CD4-positive, alpha-beta T cell (primary cell): ENCODE measurements at regions not wholly inside any gene's neighbourhood (a gene's known extent, or its start where the extent isn't known, plus 50 kb on each side); places are given as distances from the start of the nearest gene placed in this dataset.

Experiments
- ATAC-seq: fragments of 200-7000 bp; cut with Tn5 transposase; one replicate; pipeline ENCODE4 v1.10.0; 2022; ENCODE audit warnings: mild to moderate bottlenecking; ENCODE audit not compliant: poor library complexity
- CTCF ChIA-PET: fragments of 350-600 bp; sonication (Branson Sonifier 250); formaldehyde crosslinking; loops from one replicate; lab custom pipeline; 2021; ENCODE audit warnings: antibody characterized with exemption, inconsistent platforms; lab: Charles Lee
- POLR2A ChIA-PET: fragments of 350-600 bp; sonication (Branson Sonifier 250); formaldehyde crosslinking; loops from one replicate; lab custom pipeline; 2021; ENCODE audit warnings: antibody characterized with exemption, inconsistent platforms; lab: Charles Lee
- DNase-seq, 14 experiments: peaks; one replicate each; pipeline ENCODE4 v3.0.0-alpha.2; 2013 to 2020; ENCODE audit warnings: mixed read lengths in 2 of 14
- H3K27ac ChIP-seq, 2 donors: one replicate each; pipeline versions ENCODE4 v1.5.1 to v1.7.0; 2013; ENCODE audit warnings: low read length in 2 of 2, low read depth in 1 of 2, mild to moderate bottlenecking in 1 of 2
- H3K27me3 ChIP-seq, 2 experiments: 1 replicate in 1 of 2; 2 replicates in 1 of 2; pipeline versions ENCODE4 v1.6.1 to v1.7.0; 2013; ENCODE audit warnings: low read length in 2 of 2, control low read depth in 1 of 2, mild to moderate bottlenecking in 1 of 2, moderate library complexity in 1 of 2; ENCODE audit not compliant: insufficient read depth in 2 of 2, control insufficient read depth in 1 of 2
- H3K36me3 ChIP-seq: one replicate; pipeline ENCODE4 v1.6.1; 2013; ENCODE audit warnings: low read length, control low read depth; ENCODE audit not compliant: insufficient read depth
- H3K4me1 ChIP-seq: one replicate; pipeline ENCODE4 v1.6.1; 2013; ENCODE audit warnings: low read length, control low read depth; ENCODE audit not compliant: insufficient read depth
- H3K4me3 ChIP-seq: one replicate; pipeline ENCODE4 v1.5.1; 2013; ENCODE audit warnings: mild to moderate bottlenecking, low read length, moderate library complexity
- H3K9me3 ChIP-seq, 2 experiments: 1 replicate in 1 of 2; 2 replicates in 1 of 2; pipeline versions ENCODE4 v1.6.1 to v1.7.0; 2013; ENCODE audit warnings: low read length in 2 of 2, mild to moderate bottlenecking in 2 of 2, control low read depth in 1 of 2, moderate library complexity in 1 of 2; ENCODE audit not compliant: control insufficient read depth in 1 of 2, insufficient read depth in 1 of 2
- H3K27ac Mint-ChIP-seq: one replicate; pipeline ENCODE4 v1.8.0; 2020; ENCODE audit warnings: mixed read lengths
- H3K27me3 Mint-ChIP-seq: one replicate; pipeline ENCODE4 v1.8.0; 2021; ENCODE audit warnings: mixed read lengths
- H3K36me3 Mint-ChIP-seq: one replicate; pipeline ENCODE4 v1.8.0; 2021; ENCODE audit warnings: low read depth, mixed read lengths
- H3K4me1 Mint-ChIP-seq: one replicate; pipeline ENCODE4 v1.8.0; 2021; ENCODE audit warnings: low read depth, mixed read lengths
- H3K4me3 Mint-ChIP-seq: one replicate; pipeline ENCODE4 v1.8.0; 2020; ENCODE audit warnings: mild to moderate bottlenecking, mixed read lengths
- H3K9me3 Mint-ChIP-seq: one replicate; pipeline ENCODE4 v1.8.0; 2020; ENCODE audit warnings: mixed read lengths
- CTCF ChIP-seq: fragments of 200-600 bp; IDR thresholded peaks from one replicate; pipeline ENCODE4 v1.8.0; 2022; ENCODE audit warnings: antibody characterized with exemption, mild to moderate bottlenecking
- intact Hi-C, 2 experiments: fragments of 100-400 bp; cut with DNase I in 1 of 2; cut with micrococcal nuclease in 1 of 2; formaldehyde crosslinking; loops; one replicate each; pipeline versions ENCODE4 v1.15.1 to v1.9.0; 2023 to 2025; cut with DNase I, micrococcal nuclease

DNA sequence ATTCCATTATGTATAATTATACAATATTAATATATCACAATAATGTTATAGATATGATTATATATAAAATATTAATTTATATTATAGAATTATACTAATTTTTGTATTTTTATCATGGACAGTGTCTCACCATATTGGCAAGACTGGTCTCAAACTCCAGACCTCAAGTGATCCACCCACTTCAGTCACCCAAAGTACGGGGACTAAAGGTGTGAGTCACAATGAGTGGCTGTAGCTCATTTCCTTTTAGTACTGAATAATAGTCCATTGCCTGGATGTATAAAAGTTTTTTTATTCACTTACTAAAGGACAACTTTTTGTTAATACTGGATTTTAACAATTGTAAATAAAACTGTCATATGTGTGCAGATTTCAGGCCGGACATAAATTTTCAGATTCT is 417.6 kb upstream of the LINC00305 start:
- H3K27me3 Mint-ChIP-seq, result no peaks in the 10 kb centered on the region
- no peaks in the 10 kb centered on the region for H3K36me3 Mint-ChIP-seq
- POLR2A ChIA-PET, result no interaction called here
- DNase-seq, result no peak
- Histone ChIP-seq H3K36me3 (no peaks in the 10 kb centered on the region), H3K4me1 (no peaks in the 10 kb centered on the region), H3K9me3 (peaks cover 0 to 5% of the 10 kb centered on the region in 2 experiments), H3K27me3 (no peaks in the 10 kb centered on the region), H3K27ac (no peak overlapping the region), H3K4me3 (no peak overlapping the region)
- H3K9me3 Mint-ChIP-seq, result peaks cover 14% of the 10 kb centered on the region
- CTCF ChIA-PET, result no interaction called here
- ATAC-seq, result no peak
- intact Hi-C loops, result no loop called here
- H3K4me1 Mint-ChIP-seq, result no peaks in the 10 kb centered on the region
- no peak for TF ChIP-seq CTCF
- H3K27ac Mint-ChIP-seq, result no peak overlapping the region
- no peak overlapping the region for H3K4me3 Mint-ChIP-seq

GRCh38 chr18:64562651-64563050 is 413.8 kb upstream of the LINC00305 start:
- Histone ChIP-seq H3K9me3 (no peaks in the 10 kb centered on the region), H3K4me3 (no peak overlapping the region), H3K27ac (no peak overlapping the region), H3K4me1 (no peaks in the 10 kb centered on the region), H3K27me3 (no peaks in the 10 kb centered on the region), H3K36me3 (no peaks in the 10 kb centered on the region)
- POLR2A ChIA-PET, result no interaction called here
- H3K9me3 Mint-ChIP-seq, result peaks cover 13% of the 10 kb centered on the region
- ATAC-seq (no peak), DNase-seq (no peak)
- H3K4me3 Mint-ChIP-seq, result no peak overlapping the region
- H3K27ac Mint-ChIP-seq, result no peak overlapping the region
- no peaks in the 10 kb centered on the region for H3K27me3 Mint-ChIP-seq
- H3K4me1 Mint-ChIP-seq, result no peaks in the 10 kb centered on the region
- intact Hi-C loops, result no loop called here
- CTCF ChIA-PET, result no interaction called here
- no peak for TF ChIP-seq CTCF
- H3K36me3 Mint-ChIP-seq, result no peaks in the 10 kb centered on the region

GRCh38 chr18:64546451-64546850 is 397.6 kb upstream of the LINC00305 start:
- H3K36me3 ChIP-seq, result no peaks in the 10 kb centered on the region
- no peaks in the 10 kb centered on the region for H3K9me3 ChIP-seq
- Mint-ChIP-seq H3K4me3 (no peak overlapping the region), H3K4me1 (no peaks in the 10 kb centered on the region), H3K36me3 (no peaks in the 10 kb centered on the region), H3K27me3 (no peaks in the 10 kb centered on the region), H3K27ac (no peak overlapping the region), H3K9me3 (peaks cover 6% of the 10 kb centered on the region)
- H3K27me3 ChIP-seq, result no peaks in the 10 kb centered on the region
- intact Hi-C loops, result no loop called here
- TF ChIP-seq CTCF, result no peak
- H3K4me3 ChIP-seq, result no peak overlapping the region
- ATAC-seq, result no peak
- H3K4me1 ChIP-seq, result no peaks in the 10 kb centered on the region
- ChIA-PET POLR2A (no interaction called here), CTCF (no interaction called here)
- H3K27ac ChIP-seq, result no peak overlapping the region
- DNase-seq, result no peak
